GM21528 (cell line): ENCODE measurements at regions not wholly inside any gene's neighbourhood (a gene's known extent, or its start where the extent isn't known, plus 50 kb on each side); places are given as distances from the start of the nearest gene placed in this dataset.
"Not testable (repeated sequence)": the region's sequence is repeated elsewhere in the genome, so short reads cannot be mapped to it uniquely, and the experiment has no call there.

ENCODE experiments used
- ATAC-seq: cut with Tn5 transposase; IDR thresholded peaks from one replicate; pipeline ENCODE4 v1.9.1; 2021; ENCODE audit warnings: mild to moderate bottlenecking, moderate library complexity; ENCODE audit not compliant: unreplicated experiment, low FRiP score

DNA sequence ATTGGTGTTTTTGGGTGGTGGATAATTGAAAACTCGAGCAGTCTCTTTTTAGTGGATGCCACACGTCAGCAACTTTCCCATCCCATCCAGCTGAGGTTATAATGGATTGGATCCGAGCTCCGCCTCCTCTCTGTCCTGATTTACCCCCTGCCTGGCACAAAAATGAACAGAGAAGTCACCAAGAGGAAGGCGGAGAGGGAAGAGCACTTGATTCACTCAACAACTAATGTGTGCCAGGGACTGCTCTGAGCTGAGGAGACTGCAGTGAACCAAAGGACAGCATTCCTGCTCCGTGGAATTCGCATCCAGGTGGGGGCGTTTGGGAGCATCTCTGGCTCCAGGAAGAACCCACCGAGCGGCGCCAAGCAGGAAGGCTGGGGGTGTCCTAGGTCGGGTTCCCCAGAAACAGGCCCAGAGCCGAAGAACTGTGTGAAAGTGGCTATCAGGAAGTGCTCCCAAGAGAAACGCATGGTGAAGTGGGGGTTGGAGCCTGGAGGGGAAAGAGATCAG, 95.8 kb upstream of the NAA20 start:
- no peak for ATAC-seq

DNA sequence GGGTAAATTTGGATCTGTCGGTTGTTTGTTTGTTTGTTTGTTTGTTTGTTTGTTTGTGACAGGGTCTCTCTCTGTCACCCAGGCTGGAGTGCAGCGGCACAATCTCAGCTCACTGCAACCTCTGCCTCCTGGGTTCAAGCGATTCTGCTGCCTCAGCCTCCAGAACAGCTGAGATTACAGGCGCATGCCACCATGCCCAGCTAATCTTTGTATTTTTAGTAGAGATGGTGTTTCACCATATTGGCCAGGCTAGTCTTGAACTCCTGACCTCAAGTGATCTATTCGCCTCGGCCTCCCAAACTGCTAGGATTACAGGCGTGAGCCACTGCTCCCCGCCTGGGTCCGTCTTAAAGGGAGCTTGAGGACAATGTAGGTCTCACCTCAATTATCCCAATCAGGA, 95.3 kb upstream of the NAA20 start:
- ATAC-seq: not testable (repeated sequence)

- no peak for ATAC-seq
Measured at GRCh38 chr20:19922716-19923115, 94.4 kb upstream of the NAA20 start.

- no peak for ATAC-seq
Measured at GRCh38 chr20:19923762-19924161, 93.4 kb upstream of the NAA20 start.

- no peak for ATAC-seq
Measured at GRCh38 chr20:19924255-19924654, 92.9 kb upstream of the NAA20 start.

DNA sequence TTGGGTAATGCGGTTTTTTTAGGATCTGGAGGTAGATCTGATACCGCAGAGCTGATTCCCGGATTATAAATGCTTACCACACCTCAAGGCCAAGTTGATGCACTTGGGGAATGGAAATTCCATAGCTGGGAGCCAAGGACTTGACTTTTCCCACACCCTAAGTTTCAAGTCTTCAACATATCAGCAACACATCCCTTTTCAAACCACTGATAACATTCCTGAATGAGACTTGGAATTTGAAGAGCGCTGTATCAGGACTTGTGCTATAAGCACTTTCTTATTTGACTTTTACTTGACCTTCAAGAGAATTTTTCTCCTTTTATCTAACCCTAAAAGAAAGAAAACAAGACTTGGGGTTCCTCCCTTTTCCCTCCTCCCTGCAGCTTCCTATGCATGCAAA, 90.6 kb upstream of the NAA20 start:
- no peak for ATAC-seq

- ATAC-seq: no peak
Measured at GRCh38 chr20:19928328-19929011, 88.7 kb upstream of the NAA20 start.

GRCh38 chr20:19929012-19929360, 88.2 kb upstream of the NAA20 start:
- no peak for ATAC-seq

GRCh38 chr20:19929481-19930145, 87.5 kb upstream of the NAA20 start:
- no peak for ATAC-seq

DNA sequence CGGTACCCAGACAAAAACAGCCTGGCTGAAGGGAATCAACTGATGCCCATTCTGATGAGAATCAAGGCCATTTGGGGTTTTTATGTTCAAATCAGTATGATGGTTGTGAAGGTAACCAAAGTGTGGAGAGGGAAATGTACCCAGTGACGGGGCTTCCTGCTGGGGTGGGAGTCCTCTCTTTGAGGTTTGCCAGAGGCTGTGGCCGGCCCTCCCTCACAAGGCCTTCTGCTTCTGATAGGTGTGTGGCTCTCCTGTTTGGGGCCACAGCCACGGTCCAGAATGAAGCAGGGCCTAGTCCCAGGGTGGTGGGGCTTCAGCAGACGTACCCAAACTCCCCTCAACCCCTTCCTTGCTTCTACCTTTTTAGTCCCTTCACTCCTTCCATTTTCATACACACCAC, 86.7 kb upstream of the NAA20 start:
- no peak for ATAC-seq

DNA sequence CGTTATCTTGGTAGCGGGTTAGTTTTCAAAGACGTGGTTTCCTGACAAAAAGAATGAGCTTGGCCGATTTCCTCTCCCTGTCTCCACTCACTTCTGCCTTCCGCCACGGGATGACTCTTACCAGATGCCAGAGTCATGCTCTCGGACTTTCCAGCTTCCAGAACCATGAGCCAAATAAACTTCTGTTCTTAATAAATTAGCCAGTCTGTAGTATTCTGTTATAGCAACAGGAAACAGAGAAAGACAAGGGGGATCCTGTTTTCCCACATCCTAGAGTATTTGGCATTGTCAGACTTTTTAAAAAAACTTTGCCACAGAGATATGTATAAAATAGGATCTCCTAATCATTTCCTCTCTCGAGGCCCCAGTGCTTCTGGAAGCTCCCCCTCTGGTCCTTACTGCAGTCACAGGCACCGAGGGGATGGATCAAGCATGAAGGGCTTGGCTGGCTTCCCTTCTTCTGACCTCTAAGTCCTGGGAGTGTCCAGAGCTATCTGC, 84.9 kb upstream of the NAA20 start:
- ATAC-seq: no peak

- ATAC-seq: no peak
Measured at GRCh38 chr20:19934792-19935491, 82.2 kb upstream of the NAA20 start.

DNA sequence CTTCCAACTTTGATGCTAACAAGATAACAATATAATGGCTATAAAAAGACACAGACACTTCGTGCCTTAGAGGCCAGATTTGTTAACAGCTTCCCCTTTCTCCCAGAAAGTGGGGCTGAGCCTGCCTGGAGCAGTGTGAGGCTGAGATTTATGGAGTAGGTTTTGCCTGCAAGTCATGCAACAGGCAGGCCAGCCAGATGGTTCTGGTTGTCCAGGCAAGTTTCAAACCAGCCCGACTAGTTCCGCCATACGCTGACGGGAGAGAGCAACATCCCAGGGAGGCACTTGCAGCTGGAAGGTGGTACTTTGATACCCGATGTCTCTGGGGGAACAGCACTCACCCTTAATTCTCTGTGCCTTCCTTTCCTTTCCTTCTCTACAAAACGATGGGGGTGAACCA, 81.3 kb upstream of the NAA20 start:
- no peak for ATAC-seq

DNA sequence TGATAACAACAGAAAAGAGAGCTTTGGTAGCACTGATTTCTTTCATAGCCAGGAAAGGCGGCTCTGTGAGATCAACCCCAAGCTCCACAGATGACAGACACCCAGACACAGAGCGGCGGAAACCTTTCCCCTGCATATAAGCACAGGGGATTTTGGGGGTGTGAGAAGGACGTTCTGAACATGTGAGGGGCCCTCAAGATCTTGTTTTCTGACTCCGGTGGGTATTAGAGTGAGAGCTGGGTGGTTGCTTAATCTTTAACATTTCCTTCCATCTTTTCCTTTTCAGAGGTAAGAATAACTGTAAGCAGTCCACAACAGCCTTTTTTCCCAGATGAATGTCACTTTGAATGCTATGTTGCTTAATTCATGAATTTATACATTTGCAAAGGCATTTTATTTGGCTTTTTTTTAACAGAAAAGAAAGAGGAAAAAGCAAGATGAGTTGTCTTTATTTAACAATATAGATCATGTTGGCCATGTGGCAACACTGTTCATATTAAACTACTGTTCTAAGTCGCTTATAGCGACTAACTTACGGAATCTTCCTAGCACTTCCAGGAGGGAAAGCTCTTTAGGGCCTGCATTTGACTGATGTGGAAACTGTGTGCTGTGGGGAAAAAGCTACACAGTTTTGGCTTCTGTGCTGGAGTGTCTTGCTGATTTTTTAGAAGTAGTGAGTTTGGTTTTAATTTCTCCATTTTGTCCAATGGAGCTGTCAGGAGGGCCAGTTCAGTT, 80.5 kb upstream of the NAA20 start:
- ATAC-seq: no peak

GRCh38 chr20:19937218-19937617, 79.9 kb upstream of the NAA20 start:
- ATAC-seq: no peak

- peak; percentile 63 for ATAC-seq
Measured at GRCh38 chr20:19937651-19938420, 79.3 kb upstream of the NAA20 start.

DNA sequence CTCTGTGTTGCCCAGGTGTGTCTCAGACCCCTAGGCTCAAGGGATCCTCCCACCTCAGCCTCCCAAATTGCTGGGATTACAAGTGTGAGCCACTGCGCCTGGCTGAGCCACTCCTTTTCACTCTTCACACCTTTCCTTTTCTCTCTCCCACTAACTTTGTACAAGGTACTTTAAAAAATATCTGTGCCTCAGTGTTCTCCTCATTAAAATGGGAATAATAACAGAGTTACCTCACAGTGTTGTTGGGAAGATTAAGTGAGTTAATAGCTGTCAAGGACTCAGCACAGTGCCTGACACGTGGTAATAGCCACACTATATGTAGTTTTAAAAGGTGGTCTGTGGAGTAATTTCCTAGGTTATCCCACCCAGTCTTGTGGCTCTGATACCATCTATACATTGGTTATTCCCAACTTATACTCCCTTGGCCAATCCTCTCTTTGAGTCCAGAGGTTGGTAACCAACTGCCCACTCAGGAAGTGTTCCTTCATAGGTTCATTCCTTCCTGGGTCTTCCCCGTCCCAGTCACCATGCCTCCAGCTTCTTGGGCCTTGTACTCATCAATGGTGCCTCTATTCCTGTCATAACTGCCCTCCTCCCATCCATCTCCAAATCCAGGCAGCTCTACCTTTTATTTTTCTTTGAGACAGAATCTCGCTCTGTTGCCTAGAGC, 78.6 kb upstream of the NAA20 start:
- ATAC-seq: no peak

GRCh38 chr20:19940988-19941460, 76.1 kb upstream of the NAA20 start:
- no peak for ATAC-seq

GRCh38 chr20:19942611-19943010, 74.6 kb upstream of the NAA20 start:
- ATAC-seq: no peak
